HG03469 (cell line): ENCODE measurements at regions not wholly inside any gene's neighbourhood (a gene's known extent, or its start where the extent isn't known, plus 50 kb on each side); places are given as distances from the start of the nearest gene placed in this dataset.
"Not testable (repeated sequence)": the region's sequence is repeated elsewhere in the genome, so short reads cannot be mapped to it uniquely, and the experiment has no call there.

ENCODE experiments used
- ATAC-seq: cut with Tn5 transposase; IDR thresholded peaks from one replicate; pipeline ENCODE4 v1.9.1; 2021; ENCODE audit warnings: mild to moderate bottlenecking, moderate library complexity, moderate number of reproducible peaks; ENCODE audit not compliant: unreplicated experiment

DNA sequence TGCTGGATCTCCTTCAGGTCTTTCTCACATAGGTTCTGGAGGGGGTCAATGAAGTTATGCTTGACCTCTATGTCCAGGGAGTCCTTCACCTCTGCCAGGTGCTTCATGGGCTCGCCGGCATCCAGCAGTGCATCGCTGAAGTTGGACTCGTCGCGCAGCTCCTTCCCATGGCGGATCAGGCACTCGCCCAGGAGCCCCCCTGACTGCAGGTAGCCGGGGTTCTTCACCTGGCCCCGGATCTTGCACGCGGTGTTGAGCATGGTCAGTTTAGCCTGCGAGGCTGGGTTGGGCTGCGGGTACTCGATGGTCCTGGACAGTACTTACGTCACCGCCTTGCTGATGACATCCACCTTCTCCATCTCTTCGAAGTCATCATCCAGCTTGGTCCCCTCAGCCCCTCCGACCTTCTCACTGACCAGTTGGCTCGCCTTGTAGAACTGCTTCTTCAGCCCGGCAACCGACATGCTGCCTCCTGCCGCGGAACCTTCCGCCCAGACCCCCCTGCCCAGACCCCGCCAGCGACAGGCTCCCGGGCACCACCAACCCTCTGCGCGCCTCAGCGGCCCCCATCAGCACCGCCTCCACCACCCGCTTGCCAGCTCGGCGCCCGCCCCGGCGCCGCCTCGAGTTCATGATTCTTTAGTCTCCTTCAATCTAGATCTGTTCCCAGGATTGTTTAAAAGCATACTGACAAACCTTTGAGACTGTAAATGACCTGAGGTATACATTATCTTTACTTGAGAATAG lies 99.8 kb downstream of the KPNA2 start:
- ATAC-seq, result no peak

DNA sequence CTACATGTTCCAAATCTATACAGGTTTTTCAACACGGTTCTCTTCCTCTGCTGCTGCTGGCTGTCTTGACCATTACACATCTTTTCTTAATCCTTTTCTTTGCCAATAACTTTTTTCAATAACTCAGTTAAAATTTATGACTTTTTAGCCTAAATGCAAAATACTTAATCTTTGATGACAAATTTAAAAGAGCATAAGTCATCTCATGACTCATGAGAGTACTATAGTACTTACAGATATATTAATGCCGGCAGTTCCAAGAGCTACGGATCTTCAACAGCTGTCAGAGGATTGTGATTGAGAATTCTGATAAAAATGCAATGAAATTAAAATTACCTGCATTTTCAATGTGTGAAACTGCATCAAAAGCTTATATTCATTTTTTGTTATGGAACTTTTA lies 105.5 kb downstream of the KPNA2 start:
- no peak for ATAC-seq

DNA sequence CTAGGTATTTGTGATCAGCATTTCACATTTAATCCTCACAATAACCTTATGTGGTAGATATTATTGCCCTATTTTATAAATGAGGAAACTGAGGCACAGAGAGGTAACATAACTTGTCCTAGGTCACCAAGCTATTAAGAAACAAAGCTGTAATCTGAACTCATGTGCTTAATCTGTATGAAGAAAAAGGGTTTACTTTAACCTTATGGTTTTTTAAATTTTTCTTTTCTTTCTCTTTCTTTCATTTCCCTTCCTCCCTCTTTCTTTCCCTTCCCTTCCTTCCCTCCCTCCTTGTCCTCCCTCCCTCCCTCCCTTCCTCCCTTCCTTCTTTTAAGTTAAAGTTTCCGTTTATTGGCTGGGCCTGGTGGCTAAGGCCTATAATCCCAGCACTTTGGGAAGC lies 105.2 kb upstream of the AMZ2 start:
- no peak for ATAC-seq

DNA sequence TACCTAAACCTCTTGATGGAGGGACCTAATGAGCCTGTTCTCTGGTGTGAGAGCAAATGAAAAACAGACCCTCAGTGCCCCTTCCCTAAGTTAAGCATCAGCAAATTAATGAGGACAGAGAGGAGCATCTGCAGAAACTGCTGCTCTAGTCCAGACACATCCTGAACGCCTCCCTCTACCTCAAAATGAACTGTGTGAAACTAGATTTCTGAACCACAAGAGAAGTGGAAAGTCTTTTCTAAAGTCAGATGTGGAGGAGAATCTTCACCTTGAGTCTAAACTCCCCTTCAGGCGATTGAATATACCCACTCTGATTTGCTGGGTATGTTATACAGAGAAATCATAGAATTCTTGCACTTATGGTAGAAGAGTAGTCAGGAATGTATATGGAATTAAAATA lies 104.4 kb upstream of the AMZ2 start:
- no peak for ATAC-seq

GRCh38 chr17:68145088-68145487 lies 102.8 kb upstream of the AMZ2 start:
- no peak for ATAC-seq

DNA sequence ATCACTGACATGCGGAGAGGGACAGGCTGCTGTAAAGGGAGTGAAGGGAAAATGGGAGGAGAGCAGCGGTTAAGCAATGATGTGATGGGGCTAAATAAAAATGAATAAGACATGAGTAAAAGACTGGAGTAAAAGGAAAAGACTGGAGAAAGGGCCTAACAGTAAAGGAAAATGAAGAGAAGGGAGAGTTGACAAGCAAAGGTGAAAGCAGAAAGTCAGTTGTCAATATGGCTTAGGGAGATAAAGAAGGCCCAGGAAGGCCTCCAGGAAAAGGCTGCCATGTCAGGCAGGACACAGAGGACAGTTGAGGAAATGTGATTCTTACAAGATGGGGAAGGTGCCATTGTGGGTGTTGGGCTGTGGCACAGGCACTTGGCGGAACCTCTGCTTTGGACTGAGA lies 98.9 kb upstream of the AMZ2 start:
- no peak for ATAC-seq

DNA sequence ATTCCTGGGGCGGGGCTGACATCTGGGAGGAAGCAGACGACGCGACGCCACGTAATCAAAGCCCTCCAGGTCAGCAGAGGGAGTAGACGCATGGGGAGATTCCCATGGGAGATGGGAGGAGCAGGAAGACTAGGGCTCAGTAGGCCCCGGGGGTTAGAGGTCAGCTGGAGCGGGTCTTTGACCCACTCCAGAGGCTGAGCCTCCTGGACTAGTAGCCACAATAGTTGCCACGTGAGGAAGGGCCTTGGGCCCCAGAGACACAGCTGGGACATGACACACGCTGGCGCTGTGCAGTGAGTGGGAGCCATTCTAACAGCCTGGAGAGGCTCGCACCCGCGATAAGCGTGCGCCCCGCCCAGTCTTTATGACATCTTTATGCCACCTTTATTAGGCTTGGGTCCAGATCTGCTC lies 95.7 kb upstream of the AMZ2 start:
- ATAC-seq, result no peak

GRCh38 chr17:68155692-68156091 lies 92.2 kb upstream of the AMZ2 start:
- no peak for ATAC-seq

DNA sequence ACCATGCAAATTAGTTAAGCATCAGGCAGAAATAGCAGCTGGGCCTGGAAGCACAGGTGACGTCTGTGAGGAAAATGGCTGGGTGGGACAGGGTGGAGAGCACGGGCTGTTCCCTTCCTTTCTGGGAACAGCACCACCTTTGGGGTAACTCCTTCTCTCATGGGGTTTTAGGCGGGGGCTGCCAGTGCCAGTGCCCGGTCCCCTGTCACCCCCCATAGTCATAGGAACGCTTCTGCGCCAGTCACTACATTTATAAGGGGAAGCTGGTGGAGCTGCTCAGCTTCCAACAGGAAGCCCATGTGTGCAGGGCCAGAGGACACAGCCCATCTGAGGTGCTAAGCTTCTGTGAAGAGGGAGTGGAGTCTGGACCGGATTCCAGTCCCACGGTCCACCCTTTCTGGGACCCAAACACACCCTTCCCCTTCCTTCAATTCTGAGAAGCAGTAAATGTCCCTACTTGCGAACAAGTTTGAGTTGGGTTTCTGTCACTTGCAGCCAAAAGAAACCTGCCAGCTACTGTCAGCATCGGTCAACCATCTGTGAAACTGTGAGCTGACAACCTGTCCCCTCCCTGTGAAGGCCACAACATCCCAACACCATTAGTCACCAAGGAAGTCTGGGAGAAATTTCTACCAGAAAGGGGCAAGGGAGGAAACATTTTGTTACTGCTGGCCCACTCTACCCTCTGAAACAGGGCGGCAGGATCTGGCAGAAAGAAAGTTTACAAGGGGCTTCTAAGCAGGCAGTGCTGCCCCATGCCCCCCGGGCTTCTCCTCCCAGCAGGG lies 86.0 kb upstream of the AMZ2 start:
- ATAC-seq, result no peak

DNA sequence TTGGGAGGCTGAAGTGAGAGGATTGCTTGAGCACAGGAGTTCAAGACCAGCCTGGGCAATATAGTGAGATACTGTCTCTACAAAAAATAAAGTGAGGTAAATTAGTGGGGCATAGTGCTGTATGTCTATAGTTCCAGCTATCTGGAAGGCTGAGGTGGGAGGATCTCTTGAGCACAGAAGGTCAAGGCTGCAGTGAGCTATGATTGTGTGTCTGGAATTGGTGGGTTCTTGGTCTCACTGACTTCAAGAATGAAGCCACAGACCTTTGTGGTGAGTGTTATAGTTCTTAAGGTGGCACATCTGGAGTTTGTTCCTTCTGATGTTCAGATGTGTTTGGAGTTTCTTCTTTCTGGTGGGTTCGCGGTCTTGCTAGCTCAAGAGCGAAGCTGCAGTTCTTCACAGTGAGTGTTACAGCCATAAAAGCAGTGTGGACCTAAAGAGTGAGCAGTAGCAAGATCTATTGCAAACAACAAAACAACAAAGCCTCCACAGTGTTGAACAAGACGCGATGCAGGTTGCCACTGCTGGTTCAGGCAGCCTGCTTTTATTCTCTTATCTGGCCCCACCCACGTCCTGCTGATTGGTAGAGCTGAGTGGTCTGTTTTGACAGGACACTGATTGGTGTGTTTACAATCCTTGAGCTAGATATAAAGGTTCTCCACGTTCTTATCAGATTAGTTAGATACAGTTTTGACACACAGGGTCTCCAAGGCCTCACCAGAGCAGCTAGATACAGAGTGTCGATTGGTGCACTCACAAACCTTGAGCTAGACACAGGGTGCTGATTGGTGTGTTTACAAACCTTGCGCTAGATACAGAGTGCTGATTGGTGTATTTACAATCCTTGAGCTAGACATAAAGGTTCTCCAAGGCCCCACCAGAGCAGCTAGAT lies 79.3 kb upstream of the AMZ2 start:
- ATAC-seq, result not testable (repeated sequence)

- ATAC-seq, result not testable (repeated sequence)
Measured at GRCh38 chr17:68169165-68169821, 78.5 kb upstream of the AMZ2 start.

- no peak for ATAC-seq
Measured at GRCh38 chr17:68169840-68170239, 78.0 kb upstream of the AMZ2 start.

- ATAC-seq, result no peak
Measured at GRCh38 chr17:68170246-68170645, 77.6 kb upstream of the AMZ2 start.

GRCh38 chr17:68172461-68172954 lies 75.3 kb upstream of the AMZ2 start:
- no peak for ATAC-seq

DNA sequence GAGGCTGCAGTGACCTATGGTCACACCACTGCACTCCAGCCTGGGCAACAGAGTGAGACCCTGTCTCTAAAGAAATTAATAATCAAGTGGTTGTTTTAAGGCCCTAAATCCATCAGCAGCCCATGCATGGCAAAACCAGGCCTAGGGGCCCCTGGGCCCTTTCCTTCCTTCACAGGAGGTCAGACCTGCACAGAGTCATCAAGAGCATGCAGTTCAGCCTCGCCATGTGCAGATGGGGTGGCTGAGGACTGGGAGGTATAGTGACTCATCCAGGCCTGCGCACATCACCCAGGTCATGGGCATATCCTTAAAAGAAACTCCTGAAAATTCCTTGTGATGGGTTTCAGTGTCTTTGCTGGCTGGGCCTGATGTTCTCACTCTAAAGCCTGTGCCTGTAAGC lies 72.4 kb upstream of the AMZ2 start:
- no peak for ATAC-seq

DNA sequence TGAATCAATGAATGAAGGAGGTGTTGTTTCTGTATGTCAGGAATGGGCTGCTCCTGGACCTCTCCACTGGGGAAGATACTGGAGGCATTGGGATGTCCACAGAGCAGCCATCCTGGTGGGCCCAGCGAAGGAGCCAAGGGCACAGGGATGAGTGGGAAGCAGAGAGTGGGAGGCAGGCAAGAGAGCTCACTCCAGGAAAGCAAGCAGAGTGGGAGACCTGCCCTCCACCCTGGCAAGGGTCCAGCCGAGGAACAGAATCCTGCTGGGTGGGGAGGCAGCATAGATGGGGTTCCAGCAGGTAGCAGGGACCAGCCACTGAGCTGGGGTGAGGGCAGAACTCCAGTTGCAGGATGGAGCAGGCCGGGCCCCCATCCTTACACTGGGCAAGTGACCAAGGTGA lies 71.9 kb upstream of the AMZ2 start:
- ATAC-seq, result no peak

DNA sequence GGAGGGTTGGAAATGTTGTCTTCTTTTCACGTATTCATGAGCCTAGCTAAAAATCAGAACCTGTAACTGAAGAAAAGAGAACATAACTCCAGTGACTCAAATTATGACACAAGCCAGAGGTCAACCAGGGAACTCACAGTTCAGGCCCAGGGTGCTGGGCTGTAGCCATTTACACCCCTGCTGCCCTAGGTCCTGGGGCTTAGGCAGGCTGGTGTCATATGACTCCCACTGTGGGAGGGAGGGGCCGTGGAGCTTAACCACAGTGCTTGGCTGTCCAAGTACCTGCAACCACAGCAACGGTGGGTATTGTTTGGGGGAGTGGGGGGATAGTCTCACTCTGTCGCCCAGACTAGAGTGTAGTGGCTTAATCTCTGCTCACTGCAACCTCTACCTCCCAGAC lies 71.1 kb upstream of the AMZ2 start:
- ATAC-seq, result no peak

GRCh38 chr17:68178831-68179230 lies 69.0 kb upstream of the AMZ2 start:
- ATAC-seq, result no peak

- ATAC-seq, result no peak
Measured at GRCh38 chr17:68179236-68179925, 68.5 kb upstream of the AMZ2 start.

DNA sequence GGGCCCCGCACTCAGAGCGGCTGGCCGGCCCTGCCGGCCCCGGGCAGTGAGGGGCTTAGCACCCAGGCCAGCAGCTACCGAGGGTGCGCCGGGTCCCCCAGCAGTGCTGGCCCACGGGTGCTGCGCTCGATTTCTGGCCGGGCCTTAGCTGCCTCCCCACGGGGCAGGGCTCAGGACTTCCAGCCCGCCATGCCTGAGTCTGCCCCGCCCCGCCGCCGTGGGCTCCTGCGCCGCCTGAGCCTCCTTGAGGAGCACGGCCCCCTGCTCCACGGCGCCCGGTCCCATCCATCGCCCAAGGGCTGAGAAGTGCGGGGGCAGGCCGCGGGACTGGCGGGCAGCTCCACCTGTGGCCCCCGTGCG lies 67.9 kb upstream of the AMZ2 start:
- no peak for ATAC-seq
